OCI-M1 (cell line): ENCODE measurements at regions not wholly inside any gene's neighbourhood (a gene's known extent, or its start where the extent isn't known, plus 50 kb on each side); places are given as distances from the start of the nearest gene placed in this dataset.
A peak's percentile ranks its signal among the peaks of the same experiment; 100 is the strongest.

Source experiments
- DNase-seq: peaks from one replicate; lab custom pipeline; 2025; lab: John Stamatoyannopoulos, UW

DNA sequence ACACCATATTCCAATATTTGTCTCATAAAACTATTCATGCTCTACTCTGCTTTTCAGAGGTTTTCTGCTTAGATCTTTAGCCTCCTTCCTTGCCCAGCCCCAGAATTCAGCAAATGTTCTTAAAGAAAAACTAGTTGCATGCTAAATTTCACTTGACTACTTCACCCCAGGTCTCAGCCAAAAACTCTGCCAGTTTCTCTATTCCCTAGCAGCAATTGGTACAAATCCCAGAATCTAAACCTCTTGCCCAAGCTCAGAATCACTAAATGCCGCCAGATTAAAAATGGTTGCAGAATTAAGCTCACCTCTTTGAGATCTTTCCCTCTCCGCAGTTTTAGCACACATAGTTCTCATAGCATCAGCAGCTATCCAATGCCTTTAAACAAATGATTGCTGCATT lies 331.2 kb upstream of the SMARCA2 start:
- DNase-seq, result no peak

DNA sequence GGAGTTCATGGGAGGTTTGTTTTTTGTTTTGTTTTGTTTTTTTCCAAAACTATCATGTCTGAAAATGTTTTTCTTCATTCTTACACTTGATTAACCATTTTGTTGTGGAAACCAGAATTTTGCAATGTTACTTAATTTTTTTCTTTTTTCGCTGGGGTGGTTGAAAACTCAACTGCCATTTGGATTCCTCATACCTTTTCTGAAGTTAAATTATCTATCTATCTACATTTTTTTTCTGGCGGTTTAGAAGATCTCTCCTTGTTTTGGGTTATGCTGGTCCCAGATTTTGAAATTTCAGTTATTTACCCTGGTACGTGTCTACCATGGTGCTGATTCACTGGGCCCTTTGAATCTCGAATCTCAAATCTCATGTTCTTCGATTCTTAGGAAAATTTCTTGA lies 316.2 kb upstream of the SMARCA2 start:
- DNase-seq, result no peak

DNA sequence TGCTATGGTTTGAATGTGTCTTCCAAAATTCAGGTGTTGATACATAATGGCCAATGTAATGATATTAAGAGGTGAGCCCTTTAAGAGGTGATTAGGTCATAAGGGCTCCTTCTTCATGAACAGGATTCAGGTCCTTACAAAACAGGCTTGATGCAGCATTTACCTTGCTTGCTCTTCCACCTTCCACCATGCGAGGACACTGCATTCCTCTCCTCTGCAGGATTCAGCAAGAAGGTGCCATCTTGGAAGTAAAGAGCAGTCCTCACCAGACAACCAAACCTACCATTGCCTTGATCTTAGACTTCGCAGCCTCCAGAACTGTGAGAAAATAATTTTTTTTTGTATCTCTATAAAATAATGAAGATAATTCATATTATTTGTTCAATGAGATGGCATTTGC lies 314.0 kb upstream of the SMARCA2 start:
- no peak for DNase-seq

DNA sequence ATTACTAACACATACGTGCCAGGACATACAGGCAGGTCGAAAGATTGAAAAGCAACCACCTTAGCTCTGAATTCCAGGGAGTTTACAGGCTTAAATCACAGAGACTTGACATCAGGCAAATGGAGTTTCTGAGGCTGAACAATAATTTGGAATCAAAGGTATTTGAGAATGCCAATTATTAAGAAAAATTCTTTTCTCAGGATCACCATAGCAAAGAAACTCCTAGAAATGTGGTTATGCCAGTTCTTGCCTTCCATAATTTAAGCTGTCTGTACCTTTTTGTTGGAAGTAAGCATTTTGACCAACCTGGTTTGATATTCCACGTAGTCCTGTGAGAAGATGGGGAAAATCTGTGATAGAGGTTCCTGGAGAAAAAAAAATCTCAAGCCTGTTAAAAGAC lies 312.4 kb upstream of the SMARCA2 start:
- DNase-seq, result no peak

DNA sequence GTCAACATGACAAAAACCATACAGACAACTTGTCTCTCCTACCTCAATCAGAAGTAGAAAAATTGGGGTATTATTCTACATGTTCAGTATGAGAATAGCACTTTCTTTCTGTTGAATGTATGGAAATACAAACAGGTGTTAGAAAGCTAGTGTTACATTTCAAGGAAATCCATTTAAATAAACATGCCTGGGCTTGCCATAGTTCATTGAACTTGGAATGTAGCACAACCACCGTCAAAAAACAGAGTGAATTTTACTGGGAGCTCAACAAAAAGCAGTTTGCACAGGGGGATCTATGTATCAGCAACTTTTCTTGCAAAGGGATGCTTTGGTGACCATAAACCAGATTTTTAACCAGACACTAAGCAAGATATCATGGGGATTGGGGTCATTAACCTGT lies 307.9 kb upstream of the SMARCA2 start:
- no peak for DNase-seq

DNA sequence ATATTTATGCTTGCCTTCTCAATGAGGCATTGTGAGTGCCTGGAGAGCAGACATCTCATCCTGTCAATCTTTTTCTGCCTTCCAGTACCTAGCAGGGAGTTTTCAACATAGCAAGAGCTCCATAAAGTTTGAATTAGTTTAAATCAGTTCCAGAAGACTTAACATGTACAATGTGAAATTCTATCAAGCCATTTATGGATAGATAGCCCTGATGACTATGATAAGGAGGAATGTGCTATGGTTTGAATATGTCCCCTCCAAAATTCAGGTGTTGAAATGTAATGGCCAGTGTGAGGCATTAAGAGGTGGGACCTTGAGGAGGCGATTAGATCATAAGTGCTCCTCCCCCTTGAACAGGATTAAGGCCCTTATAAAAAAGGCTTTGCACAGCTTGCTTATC lies 306.9 kb upstream of the SMARCA2 start:
- DNase-seq, result no peak

DNA sequence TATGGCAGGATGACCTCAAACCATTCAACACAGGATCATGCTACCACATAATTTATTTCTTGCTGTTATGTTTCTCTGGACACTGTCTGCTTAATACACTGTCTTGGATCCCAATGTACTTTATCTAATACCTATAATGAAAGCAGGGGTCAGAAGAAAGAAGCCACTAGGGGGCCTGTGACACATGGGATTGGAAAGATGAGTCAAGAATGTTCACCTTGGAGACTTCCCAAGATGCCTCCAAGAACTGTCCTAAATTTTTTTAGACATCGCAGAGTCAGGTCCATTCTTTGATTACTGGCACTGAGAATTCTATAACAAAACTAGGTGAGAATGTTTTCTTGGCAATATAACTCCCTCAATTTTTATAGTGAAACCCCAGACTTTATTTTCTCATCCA lies 305.8 kb upstream of the SMARCA2 start:
- DNase-seq, result peak; percentile 26

DNA sequence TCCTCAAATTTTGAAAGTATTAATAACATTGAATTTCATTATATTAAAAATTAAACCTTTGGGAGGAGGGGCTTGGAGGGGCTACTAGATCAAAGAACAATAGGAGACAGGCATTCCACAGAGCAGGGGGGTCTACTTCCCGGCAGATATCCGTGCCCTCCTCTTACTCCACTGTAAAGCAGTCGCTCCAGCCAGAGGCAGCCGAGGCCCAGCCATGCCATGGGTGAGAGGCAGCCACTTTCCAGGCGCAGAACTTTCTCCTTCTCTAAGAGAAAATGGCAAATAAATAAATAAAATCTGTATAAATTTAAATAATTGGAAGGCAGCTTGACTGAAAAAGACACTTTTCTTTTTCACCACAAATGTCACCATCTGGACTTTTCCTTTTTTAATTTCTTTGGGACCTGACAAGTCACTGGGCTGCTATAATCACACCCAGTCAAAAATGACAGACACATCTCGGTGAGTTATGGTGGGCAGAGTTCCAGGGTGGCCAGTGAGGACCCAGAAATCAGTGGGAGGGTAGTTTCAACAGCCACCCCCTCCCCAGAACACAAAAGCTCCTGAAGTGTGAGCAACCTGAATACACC lies 302.2 kb upstream of the SMARCA2 start:
- DNase-seq, result no peak

DNA sequence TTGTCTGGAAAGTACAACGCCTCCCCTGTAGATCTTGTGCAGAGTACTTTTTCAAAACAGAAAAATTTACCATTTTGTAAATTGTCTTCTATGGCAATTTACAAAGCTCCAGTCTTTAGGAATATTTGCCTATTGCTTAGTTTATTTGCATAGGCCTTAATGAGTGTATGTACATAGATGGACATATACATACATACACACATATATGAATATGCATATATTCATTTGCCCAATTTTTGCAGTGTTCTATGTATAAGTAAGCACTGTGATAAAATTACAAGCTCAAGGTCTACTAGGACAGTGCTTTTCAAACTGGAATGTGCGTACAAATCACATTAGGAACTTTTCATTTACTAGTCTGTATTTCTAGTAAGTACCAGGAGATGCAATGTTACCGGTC lies 301.3 kb upstream of the SMARCA2 start:
- no peak for DNase-seq

DNA sequence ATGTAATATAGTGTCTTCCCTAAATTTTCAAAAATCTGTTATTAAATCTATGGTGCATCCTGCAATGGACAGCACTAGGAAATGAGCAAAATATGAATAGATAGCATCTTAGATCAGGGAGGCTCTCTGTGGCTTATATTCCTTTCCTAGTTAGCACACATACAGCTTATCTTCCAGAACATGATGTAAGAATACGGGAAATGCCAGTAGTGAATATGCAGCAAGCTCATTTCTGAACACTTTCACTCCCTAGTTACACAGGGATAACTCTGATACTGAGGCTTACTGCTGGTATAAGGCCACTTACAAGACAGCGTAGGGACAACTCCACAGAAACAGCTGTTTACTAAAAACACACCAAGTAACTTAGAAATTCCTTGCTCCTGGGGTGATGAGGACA lies 297.3 kb upstream of the SMARCA2 start:
- DNase-seq, result peak; percentile 0

DNA sequence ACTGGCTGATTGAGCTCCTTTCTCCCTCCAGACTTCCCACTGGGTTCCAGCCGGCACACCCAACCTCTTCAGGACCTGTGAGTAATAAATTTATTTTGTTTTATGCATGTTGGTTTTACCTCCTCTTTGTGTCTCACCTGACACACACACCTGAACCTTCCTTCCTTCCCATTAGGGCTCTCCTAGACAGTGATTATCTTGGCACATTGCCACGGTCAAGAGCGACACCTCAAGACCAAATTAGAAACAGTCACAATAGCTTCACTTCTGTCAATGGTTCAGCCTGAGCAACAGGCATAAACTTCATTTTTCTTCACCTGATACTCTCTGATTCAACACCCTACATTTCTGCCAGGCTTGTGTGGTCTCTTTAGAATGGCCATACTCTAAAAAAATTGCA lies 296.3 kb upstream of the SMARCA2 start:
- peak; percentile 1 for DNase-seq

DNA sequence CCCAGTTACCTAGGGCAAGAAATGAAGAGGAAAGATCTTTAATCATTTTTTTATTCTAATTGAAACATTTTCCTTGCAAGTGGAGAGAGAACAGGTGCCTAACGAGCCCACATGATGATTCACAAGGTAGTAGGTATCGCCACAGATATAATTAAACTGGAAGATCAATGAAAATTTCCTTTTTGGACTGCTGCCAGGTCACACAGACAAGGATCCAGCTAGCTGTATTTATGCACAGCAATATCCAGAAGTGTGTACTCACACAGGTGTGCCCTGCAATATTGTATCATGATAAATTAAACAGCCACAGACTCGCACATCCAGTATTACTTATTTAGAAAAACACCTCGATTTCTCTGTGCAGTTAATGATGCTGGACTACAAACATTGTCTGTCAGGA lies 294.0 kb upstream of the SMARCA2 start:
- DNase-seq, result no peak

DNA sequence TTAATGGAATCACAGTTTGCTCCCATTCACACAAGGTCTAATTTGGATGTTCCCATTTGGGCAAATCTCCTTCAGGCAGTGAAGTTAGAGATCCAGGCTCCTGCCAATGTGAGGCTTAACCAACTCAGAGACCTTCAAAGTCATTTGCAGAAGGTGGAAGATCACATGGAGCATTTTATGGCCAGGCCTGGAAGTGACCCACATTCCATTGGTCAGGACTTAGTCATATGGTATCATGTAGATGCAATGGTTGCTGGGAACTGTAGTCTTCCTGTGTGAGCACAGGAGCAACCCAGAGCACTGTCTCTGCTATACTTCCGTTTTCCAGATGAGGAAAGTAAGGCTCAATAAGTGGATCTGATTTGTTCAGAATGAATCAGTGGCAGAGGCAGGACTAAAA lies 292.7 kb upstream of the SMARCA2 start:
- DNase-seq, result peak; percentile 1

DNA sequence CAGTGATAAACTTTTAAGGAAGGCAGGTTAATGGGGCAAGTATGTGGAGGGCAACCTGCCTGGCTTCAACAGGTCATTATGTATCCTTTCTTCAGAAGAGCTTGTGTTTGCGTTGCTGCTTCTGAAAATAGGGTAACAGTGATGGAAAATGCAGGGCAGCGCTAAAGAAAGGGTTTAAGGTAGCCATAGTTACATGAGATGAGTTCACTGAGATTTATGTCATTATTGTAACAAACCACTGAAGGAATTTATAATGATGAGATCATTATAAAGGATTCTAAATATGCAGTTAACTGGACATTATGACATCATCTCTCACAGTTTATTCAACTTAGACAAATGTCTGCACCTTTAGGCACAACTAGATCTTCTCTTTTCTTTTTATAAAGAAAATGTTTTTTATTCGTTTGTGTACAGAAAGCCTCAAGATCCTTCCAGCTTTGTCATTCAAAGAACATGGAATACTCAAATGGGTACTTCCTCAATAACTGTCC lies 291.6 kb upstream of the SMARCA2 start:
- no peak for DNase-seq

DNA sequence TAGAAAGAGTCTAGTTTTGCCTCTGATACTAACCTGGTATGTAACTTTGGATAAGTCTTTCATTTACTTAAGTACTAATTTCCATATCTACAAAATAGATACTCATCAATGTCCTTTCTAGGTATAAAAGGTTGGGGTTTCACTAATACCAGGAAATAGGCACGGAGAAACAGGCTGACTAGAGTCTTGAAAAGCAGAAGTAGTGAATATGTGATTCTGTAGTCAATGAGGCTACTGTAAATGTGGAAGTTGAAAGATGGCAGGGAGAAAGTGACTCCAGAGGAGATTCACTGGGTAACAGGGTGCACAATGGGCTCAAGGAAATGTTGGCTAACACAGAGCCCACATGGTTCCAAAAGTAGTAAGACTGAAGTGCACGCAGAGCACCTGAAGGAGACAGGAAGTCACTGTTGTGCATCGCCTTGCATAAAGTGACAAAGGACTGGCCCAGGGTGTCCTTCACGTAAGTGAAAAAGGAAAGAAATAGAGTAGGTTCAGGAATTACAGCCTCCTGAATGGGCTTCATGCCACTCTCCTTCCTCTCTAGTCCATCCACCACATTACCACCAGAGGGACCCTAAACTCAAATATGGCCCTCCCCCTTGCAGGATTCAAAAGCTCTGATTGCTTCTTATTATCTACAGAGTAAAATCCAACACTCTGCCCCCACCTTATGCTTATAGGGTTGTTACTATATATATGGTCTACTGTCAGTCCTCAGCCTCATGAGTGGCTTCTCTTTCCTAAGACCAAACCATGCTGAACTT lies 288.0 kb upstream of the SMARCA2 start:
- DNase-seq, result peak; percentile 1

DNA sequence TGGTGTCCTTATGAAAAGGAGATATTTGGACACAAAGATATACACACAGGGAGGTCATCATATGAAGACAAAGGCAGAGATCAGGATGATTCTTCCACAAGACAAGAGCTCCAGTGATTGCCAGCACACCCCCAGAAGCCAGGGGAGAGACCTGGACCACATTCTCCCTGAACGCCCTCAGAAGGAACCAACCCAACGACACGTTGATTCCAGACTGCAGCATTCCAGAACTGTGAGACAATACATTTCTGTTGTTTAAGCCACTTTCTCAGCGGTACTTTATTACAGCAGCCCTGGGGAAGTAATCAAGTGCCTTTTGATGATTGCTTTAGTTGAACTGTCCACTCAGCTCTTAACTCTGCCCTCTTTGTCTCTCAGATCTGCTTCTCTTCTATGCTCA lies 285.5 kb upstream of the SMARCA2 start:
- no peak for DNase-seq

DNA sequence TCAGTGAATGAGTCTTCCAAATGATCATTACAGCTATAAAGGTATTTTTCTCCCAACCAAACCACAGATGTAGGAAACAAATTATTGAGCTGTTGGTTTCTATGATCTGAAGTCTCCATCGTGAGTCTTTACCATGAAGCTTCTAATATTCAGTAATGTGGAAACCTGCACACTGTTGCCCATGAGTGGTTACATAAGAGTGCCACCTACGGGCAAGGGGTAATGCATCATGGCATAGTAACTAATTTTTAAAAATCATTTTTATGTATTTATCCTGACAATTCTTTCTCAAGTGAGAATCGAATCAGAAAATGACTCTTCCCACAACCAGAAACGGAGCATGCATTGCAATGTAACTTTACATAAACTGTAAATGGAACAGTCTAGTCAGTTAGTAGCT lies 282.5 kb upstream of the SMARCA2 start:
- no peak for DNase-seq

DNA sequence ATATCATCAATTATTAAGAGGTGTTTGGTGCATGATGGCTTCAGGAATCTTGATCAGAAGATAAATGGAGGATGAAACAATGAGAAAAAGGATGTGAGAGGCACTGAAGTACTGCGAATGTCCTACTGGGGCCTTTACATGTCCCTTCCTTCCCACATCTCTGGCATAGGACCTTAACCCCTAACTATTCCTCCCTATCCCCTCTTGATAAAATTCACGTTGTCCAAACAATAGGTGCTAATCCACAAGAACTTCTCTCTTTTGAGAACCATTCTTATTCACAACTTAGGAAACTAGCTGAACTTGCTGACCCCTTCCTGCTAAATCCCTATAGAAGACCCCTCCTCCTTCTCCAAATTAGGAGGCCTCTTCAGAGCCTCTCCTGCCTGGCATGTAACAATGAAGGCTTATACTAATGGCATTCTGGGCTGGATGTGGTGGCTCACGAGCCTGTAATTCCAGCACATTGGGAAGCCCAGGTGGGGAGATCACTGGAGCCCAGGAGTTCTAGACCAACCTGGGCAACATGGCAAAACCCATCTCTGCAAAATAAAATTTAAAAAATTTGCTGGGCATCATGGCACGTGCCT lies 276.5 kb upstream of the SMARCA2 start:
- DNase-seq, result no peak

DNA sequence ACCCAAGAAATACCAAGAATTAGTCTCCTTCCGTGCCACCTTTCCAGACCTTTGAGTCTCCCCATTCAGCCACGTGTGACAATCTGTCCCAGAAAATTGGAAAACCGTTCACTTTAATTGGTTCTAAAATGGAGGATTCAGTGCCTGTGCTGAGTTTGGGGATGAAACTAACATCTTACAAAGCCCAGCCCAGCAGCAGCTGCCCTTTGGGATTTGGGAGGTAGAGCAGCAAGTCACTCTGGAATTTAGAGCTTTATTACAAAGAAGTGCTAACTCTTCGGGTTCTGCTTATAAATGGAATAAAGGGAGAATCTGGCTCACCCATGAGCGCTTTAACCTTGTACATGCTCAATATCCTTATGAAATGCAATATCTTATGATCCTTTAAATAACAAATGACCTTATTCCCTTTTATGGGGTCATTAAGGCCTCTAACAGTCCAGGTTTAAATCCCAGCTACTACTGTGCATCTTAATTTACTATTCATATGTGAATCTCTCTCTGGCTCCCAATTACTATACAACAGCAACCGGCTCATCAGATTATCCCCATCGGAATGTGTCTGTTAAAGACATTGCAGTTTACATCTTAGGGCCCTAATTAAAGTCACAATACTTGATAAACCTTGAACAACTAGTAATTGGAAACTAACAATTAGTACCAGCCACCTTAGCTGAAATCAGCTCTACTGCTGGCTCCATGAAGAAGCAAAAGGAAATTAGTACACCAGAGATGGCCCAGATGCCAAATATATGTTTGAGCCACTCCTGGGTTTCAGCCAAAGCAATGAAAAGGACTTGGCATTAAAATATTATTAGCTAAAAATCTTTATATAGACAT lies 271.8 kb upstream of the SMARCA2 start:
- no peak for DNase-seq

DNA sequence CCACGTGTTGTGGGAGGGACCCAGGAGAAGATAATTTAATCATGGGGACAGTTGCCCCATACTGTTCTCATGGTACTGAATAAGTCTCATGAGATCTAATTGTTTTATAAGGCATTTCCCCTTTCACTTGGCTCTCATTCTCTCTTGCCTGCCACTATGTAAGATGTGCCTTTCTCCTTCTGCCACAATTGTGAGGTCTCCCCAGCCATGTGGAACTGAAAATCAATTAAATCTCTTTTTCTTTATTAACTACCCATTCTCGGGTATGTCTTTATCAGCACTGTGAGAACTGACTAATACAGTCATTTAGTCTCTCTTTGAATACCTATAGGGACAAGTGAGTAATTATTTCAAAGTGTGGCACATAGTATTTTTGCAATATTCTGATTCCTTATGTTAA lies 269.2 kb upstream of the SMARCA2 start:
- DNase-seq, result no peak

DNA sequence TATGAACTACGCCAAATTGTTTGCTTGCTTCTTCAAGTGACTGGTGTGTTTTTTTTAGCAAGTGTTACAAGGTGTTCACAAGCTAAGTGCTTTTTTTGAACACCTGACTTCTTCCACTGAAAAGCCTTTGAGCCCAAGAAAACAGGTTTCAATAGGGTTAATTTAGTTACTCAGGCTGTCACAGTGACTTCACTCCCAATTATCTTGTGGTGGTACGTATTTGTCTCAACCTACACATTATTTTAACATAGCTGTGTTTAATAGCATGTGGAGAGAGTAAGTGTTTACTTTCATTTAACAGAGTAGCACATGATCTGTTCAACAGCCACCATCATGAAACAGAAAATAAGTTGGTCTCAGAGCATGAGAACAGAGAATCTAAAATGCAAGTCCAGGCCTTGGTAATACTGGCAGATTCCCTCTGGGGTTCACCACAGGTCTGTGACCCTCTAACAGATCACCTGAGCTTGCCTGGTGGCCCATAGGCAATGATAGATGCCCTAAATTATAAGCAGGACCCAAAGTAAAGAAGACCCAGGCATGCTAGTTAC lies 267.7 kb upstream of the SMARCA2 start:
- no peak for DNase-seq

DNA sequence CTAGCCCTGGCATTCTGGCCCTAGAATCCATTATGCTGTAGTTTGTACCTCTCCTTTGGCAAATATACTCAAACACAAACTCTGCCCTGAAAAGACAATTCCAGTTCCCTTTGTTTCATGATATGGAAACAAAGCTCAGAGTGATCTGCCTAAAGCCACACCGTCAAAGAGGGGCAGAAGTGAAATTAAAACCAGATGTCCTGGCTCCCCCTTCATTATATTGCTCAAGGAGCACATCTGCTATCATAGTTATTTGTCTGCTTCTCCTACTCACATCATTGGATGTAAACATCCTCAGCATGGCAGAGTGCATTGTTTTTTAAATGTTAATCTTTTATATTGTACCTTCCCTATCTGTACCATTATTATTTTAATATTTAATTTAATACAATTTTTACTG lies 266.7 kb upstream of the SMARCA2 start:
- no peak for DNase-seq
